ENCODE measurements at regions not wholly inside any gene's neighbourhood (a gene's known extent, or its start where the extent isn't known, plus 50 kb on each side); places are given as distances from the start of the nearest gene placed in this dataset.

DNA sequence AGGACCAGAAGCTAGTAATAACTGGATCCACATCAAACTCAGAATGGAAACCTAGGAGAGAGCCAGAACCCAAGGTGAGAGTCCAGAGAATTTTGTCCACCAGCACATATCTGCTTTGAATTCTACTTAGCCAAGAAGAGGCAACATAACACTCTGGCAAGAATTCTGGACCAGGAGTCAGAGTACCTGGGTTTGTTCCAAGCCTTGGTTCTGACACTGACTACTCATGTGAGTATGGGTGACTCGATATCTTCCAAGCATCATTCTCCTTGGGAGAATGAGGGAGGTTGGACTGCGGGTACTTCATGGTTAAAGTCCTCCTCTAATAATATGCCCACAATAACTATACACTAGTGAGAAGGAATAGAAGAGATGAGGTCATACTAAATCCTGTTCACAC is 144.0 kb upstream of the JADE1 start:
- intact Hi-C loops (cut with DNase I; ENCODE audit: low total_unique reads) = no loop called here
- no peak for TF ChIP-seq POLR2A (IDR thresholded peaks at IDR 0.05)
- TF ChIP-seq, protein P1, sequence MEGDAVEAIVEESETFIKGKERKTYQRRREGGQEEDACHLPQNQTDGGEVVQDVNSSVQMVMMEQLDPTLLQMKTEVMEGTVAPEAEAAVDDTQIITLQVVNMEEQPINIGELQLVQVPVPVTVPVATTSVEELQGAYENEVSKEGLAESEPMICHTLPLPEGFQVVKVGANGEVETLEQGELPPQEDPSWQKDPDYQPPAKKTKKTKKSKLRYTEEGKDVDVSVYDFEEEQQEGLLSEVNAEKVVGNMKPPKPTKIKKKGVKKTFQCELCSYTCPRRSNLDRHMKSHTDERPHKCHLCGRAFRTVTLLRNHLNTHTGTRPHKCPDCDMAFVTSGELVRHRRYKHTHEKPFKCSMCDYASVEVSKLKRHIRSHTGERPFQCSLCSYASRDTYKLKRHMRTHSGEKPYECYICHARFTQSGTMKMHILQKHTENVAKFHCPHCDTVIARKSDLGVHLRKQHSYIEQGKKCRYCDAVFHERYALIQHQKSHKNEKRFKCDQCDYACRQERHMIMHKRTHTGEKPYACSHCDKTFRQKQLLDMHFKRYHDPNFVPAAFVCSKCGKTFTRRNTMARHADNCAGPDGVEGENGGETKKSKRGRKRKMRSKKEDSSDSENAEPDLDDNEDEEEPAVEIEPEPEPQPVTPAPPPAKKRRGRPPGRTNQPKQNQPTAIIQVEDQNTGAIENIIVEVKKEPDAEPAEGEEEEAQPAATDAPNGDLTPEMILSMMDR (IDR thresholded peaks at IDR 0.05 in 8 of 11, conservative IDR thresholded peaks at IDR 0.05 in 3 of 11) = no peak
- TF ChIP-seq POLR2AphosphoS5 (IDR thresholded peaks at IDR 0.05) = no peak

DNA sequence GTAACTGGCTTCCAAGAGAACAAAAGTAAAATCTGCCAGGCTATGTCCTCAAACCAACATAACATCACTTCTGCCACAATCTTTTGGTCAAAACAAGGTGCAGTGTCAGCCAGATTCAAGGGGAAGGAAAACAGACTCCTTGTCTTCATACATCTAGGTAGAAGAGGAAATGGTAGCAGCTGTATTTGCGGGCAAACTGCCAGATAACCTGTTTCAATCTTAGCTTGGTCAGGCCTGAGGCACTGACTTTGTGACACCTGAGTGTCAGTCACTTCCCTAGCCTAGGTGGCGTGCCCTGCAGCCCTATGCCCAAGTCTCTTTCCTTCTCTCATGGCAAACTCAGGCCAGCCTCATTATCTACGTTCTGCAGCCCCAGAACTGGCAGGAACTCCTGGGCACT is 146.2 kb upstream of the JADE1 start:
- 57 to 86% (median 63%) methylated on average over 3 of the region's 3 CpGs for WGBS, 5 donors
- intact Hi-C loops (cut with DNase I; ENCODE audit: low total_unique reads) = no loop called here
- no peaks in the 10 kb centered on the region for H3K36me3 ChIP-seq
- peaks cover 0 to 7% (median 0%) of the 10 kb centered on the region in 6 donors for H3K4me1 ChIP-seq
- no peaks in the 10 kb centered on the region for H3K27me3 ChIP-seq (replicated peaks in 1 of 7)
- no peak for DNase-seq
- no peak overlapping the region for H3K4me3 ChIP-seq
- H3K27ac ChIP-seq = peak overlapping the region in 1 of 8 donors; percentile 73
- no peaks in the 10 kb centered on the region for H3K9me3 ChIP-seq
- TF ChIP-seq POLR2AphosphoS5 (IDR thresholded peaks at IDR 0.05) = peak in 1 of 3 donors; percentile 21
- TF ChIP-seq, protein P1 (IDR thresholded peaks at IDR 0.05 in 8 of 11, conservative IDR thresholded peaks at IDR 0.05 in 3 of 11) = no peak

More for the DNA sequence above, 144.0 kb upstream of the JADE1 start:
- Histone ChIP-seq H3K4me1 (peaks cover 0 to 7% (median 0%) of the 10 kb centered on the region in 6 donors), H3K27me3 (replicated peaks in 1 of 7) (no peaks in the 10 kb centered on the region), H3K36me3 (no peaks in the 10 kb centered on the region), H3K9me3 (no peaks in the 10 kb centered on the region), H3K27ac (no peak overlapping the region), H3K4me3 (no peak overlapping the region)
- 68 to 98% (median 92%) methylated on average over 2 of the region's 2 CpGs for WGBS, 5 donors
- DNase-seq = no peak

DNA sequence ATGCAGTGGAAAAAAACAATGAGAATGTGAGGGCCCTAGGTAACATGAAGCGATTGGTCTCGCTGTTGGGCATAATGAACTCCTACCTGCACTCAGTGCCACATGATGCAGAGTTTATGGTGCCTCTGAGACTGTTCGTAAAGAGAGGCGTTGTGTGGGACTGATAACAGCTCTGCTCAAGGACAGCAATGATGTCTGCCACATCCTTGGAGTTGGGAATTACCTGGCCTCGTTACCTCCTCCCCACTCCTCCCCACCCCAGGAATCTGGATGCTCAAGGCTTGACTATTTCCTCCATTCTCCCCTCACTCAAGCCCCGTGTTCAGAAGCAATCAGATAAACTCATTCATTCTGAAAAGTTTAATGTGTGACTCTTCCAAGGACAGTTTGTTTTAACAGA is 148.0 kb upstream of the JADE1 start:
- H3K4me1 ChIP-seq = peaks cover 0 to 12% (median 0%) of the 10 kb centered on the region in 6 donors
- WGBS, 5 donors = 79 to 88% (median 81%) methylated on average over 6 of the region's 6 CpGs

DNA sequence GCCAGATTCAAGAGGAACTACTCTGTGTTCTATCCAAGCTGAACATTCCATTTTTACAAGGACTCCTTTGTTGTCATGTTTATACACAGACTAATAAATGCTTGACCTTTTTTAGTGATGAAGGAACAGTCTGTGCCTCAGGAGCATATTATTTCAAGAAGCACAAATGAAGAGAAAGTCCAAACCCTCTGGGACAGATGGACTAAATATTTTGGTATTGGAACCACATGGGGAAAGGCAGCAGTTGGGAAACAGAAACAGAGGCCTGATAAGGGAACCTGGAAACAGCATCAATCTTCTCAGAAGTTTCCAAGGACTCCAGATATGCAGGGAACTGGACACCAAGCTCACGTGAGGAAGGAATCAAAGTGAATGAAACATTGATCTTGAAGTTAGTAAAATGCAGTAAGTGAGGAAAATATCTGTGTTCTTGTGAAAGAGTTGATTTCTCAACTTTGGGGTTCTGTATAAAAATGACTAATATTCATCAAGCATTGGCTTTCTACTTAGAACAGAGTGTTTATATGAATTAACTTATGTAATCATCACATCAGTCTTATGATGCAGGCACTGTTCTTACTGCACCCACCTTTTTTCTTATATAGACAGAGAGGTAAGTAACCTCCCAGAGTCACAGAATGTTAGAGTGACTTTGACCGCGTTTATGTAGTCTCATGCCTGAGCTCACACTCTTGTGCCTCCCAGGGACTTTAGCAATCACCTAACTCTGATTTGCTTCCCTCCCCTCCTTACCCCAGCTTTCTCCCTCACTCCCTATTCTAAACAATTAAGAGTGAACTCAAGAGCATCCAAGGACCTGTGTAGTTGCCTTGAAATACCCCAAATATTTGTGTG is 148.9 kb upstream of the JADE1 start:
- no peaks in the 10 kb centered on the region for H3K36me3 ChIP-seq
- peak overlapping the region in 4 of 8 donors; percentile 31 to 70 (median 54) for H3K27ac ChIP-seq
- intact Hi-C loops (cut with DNase I; ENCODE audit: low total_unique reads) = no loop called here
- WGBS, 5 donors = 68 to 85% (median 79%) methylated on average over 3 of the region's 3 CpGs
- no peaks in the 10 kb centered on the region for H3K27me3 ChIP-seq (replicated peaks in 1 of 7)
- TF ChIP-seq POLR2A (IDR thresholded peaks at IDR 0.05) (no peak), POLR2AphosphoS5 (IDR thresholded peaks at IDR 0.05) (no peak)
- TF ChIP-seq, protein P1 (IDR thresholded peaks at IDR 0.05 in 8 of 11, conservative IDR thresholded peaks at IDR 0.05 in 3 of 11) = no peak
- peaks cover 0 to 12% (median 0%) of the 10 kb centered on the region in 6 donors for H3K4me1 ChIP-seq
- DNase-seq = no peak
- no peak overlapping the region for H3K4me3 ChIP-seq
- no peaks in the 10 kb centered on the region for H3K9me3 ChIP-seq

More for the DNA sequence above, 148.0 kb upstream of the JADE1 start:
- Histone ChIP-seq H3K27ac (peak overlapping the region in 4 of 8 donors; percentile 31 to 70 (median 54)), H3K27me3 (replicated peaks in 1 of 7) (no peaks in the 10 kb centered on the region), H3K9me3 (no peaks in the 10 kb centered on the region), H3K4me3 (no peak overlapping the region), H3K36me3 (no peaks in the 10 kb centered on the region)
- intact Hi-C loops (cut with DNase I; ENCODE audit: low total_unique reads) = no loop called here
- TF ChIP-seq POLR2A (IDR thresholded peaks at IDR 0.05) (no peak), POLR2AphosphoS5 (IDR thresholded peaks at IDR 0.05) (no peak)
- TF ChIP-seq, protein P1 (IDR thresholded peaks at IDR 0.05 in 8 of 11, conservative IDR thresholded peaks at IDR 0.05 in 3 of 11) = no peak
- no peak for DNase-seq
